Kidney glomerular epithelial cell (primary cell): ENCODE measurements at regions not wholly inside any gene's neighbourhood (a gene's known extent, or its start where the extent isn't known, plus 50 kb on each side); places are given as distances from the start of the nearest gene placed in this dataset.
"Not testable (repeated sequence)": the region's sequence is repeated elsewhere in the genome, so short reads cannot be mapped to it uniquely, and the experiment has no call there.

Source experiments
- DNase-seq: peaks from one replicate; lab custom pipeline; 2025; lab: John Stamatoyannopoulos, UW

- no peak for DNase-seq
Observed at GRCh38 chr12:75943730-75944096, 87.9 kb downstream of the PHLDA1 start.

- DNase-seq = not testable (repeated sequence)
Observed at GRCh38 chr12:75941661-75942060, 89.9 kb downstream of the PHLDA1 start.

- DNase-seq = no peak
Observed at GRCh38 chr12:75939016-75939642, 92.4 kb downstream of the PHLDA1 start.

- DNase-seq = no peak
Observed at GRCh38 chr12:75938189-75938588, 93.4 kb downstream of the PHLDA1 start.

- no peak for DNase-seq
Observed at GRCh38 chr12:75937486-75937885, 94.1 kb downstream of the PHLDA1 start.

GRCh38 chr12:75936515-75937440 lies 94.8 kb downstream of the PHLDA1 start:
- DNase-seq = no peak

GRCh38 chr12:75935539-75936242 lies 95.9 kb downstream of the PHLDA1 start:
- no peak for DNase-seq

- DNase-seq = no peak
Observed at GRCh38 chr12:75933101-75933500, 98.5 kb downstream of the PHLDA1 start.

GRCh38 chr12:75932241-75932640 lies 99.3 kb downstream of the PHLDA1 start:
- DNase-seq = no peak

- DNase-seq = no peak
Observed at GRCh38 chr12:75923964-75924666, 107.5 kb downstream of the PHLDA1 start.

- DNase-seq = no peak
Observed at GRCh38 chr12:75922944-75923642, 108.5 kb downstream of the PHLDA1 start.

- DNase-seq = no peak
Observed at GRCh38 chr12:75921622-75922289, 109.8 kb downstream of the PHLDA1 start.

GRCh38 chr12:75917715-75918114 lies 113.9 kb downstream of the PHLDA1 start:
- DNase-seq = no peak

- no peak for DNase-seq
Observed at GRCh38 chr12:75917083-75917482, 114.5 kb downstream of the PHLDA1 start.

- DNase-seq = no peak
Observed at GRCh38 chr12:75913502-75914351, 117.8 kb downstream of the PHLDA1 start.

- DNase-seq = no peak
Observed at GRCh38 chr12:75909714-75910656, 121.6 kb downstream of the PHLDA1 start.

- no peak for DNase-seq
Observed at GRCh38 chr12:75908961-75909605, 122.5 kb downstream of the PHLDA1 start.

- no peak for DNase-seq
Observed at GRCh38 chr12:75905922-75906321, 125.7 kb downstream of the PHLDA1 start.
